ENCODE measurements at regions not wholly inside any gene's neighbourhood (a gene's known extent, or its start where the extent isn't known, plus 50 kb on each side); places are given as distances from the start of the nearest gene placed in this dataset.

- WGBS, 2 donors, result 93 to 95% methylated on average over 2 to 5 of the region's 7 CpGs
- H3K4me3 ChIP-seq, result no peak overlapping the region
- H3K36me3 ChIP-seq, result peaks cover 6 to 100% (median 14%) of the 10 kb centered on the region in 3 donors
- H3K9me3 ChIP-seq, result no peaks in the 10 kb centered on the region
- peaks cover 0 to 14% (median 0%) of the 10 kb centered on the region in 3 donors for H3K4me1 ChIP-seq
- DNase-seq, result no peak
- intact Hi-C loops (cut with DNase I), result no loop called here
- no peak overlapping the region for H3K27ac ChIP-seq
- TF ChIP-seq POLR2A (IDR thresholded peaks at IDR 0.05) (no peak), CTCF (IDR thresholded peaks at IDR 0.05) (no peak)
- no peaks in the 10 kb centered on the region for H3K27me3 ChIP-seq
These were observed 192.4 kb downstream of the SIPA1L2 start for GRCh38 chr1:232437510-232437909.

- Histone ChIP-seq H3K27me3 (no peaks in the 10 kb centered on the region), H3K27ac (peak overlapping the region in 1 of 4 donors; percentile 7), H3K9me3 (no peaks in the 10 kb centered on the region), H3K36me3 (peaks cover 4 to 100% (median 10%) of the 10 kb centered on the region in 3 donors), H3K4me1 (peaks cover 0 to 14% (median 0%) of the 10 kb centered on the region in 3 donors), H3K4me3 (no peak overlapping the region)
- 12 to 21% methylated on average over 3 of the region's 3 CpGs for WGBS, 2 donors
- no peak for TF ChIP-seq POLR2A (IDR thresholded peaks at IDR 0.05)
- no peak for TF ChIP-seq CTCF (IDR thresholded peaks at IDR 0.05)
- no peak for DNase-seq
- intact Hi-C loops (cut with DNase I), result no loop called here
These were observed 194.2 kb downstream of the SIPA1L2 start for GRCh38 chr1:232435729-232436128.

GRCh38 chr1:232432313-232432712 lies 197.6 kb downstream of the SIPA1L2 start:
- TF ChIP-seq POLR2A (IDR thresholded peaks at IDR 0.05), result no peak
- TF ChIP-seq CTCF (IDR thresholded peaks at IDR 0.05), result no peak
- no peak for DNase-seq
- Histone ChIP-seq H3K36me3 (peaks cover 0 to 100% (median 0%) of the 10 kb centered on the region in 3 donors), H3K9me3 (no peaks in the 10 kb centered on the region), H3K4me3 (no peak overlapping the region), H3K27me3 (no peaks in the 10 kb centered on the region), H3K4me1 (peaks cover 0 to 18% (median 0%) of the 10 kb centered on the region in 3 donors), H3K27ac (no peak overlapping the region)
- 66 to 83% methylated on average over 6 to 7 of the region's 8 CpGs for WGBS, 2 donors
- intact Hi-C loops (cut with DNase I), result no loop called here

DNA sequence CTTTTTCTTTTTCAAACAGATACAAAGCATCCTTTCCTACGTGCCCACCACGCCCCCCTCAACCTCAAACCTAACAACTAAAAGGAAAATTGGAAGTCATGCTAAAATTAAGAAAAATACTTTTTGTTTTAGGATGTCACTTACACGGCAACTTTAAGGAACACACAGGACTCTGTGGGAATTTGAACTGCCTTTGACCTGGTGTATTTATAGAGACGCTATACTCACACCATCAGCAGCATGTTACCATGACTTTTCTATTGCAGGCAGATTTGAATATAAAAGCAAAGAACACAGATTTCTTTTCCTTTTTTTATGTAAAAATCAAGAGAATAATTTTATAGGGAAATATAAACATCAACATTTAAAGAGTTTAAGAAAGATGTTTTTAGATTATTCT lies 198.2 kb downstream of the SIPA1L2 start:
- H3K4me1 ChIP-seq, result peaks cover 0 to 19% (median 0%) of the 10 kb centered on the region in 3 donors
- H3K27me3 ChIP-seq, result no peaks in the 10 kb centered on the region
- intact Hi-C loops (cut with DNase I), result no loop called here
- no peak overlapping the region for H3K4me3 ChIP-seq
- TF ChIP-seq POLR2A (IDR thresholded peaks at IDR 0.05), result no peak
- no peak for TF ChIP-seq CTCF (IDR thresholded peaks at IDR 0.05)
- peaks cover 0 to 100% (median 0%) of the 10 kb centered on the region in 3 donors for H3K36me3 ChIP-seq
- H3K27ac ChIP-seq, result no peak overlapping the region
- no peaks in the 10 kb centered on the region for H3K9me3 ChIP-seq
- no peak for DNase-seq
- WGBS, 2 donors, result 80 to 82% methylated on average over 4 of the region's 4 CpGs

DNA sequence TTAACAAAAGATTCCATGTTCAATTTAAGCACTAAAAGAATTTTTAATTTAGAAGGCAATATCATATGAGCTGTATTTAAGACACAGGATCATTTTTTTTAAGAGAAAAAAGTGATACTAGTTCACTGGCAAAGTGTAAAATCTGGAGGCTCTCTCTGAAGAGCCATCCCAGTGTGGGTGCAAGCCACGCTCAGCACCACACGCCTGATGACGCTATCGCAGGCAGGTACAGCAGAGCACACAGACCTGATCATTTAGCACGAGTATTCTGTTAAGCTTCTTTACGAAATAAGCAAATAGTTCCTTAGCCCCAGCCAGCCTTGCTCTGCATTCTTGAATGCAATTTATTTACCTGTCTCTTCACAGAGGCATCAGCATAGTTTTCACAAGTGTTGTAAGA lies 198.6 kb downstream of the SIPA1L2 start:
- Histone ChIP-seq H3K4me1 (peaks cover 0 to 16% (median 0%) of the 10 kb centered on the region in 3 donors), H3K36me3 (peaks cover 0 to 96% (median 0%) of the 10 kb centered on the region in 3 donors), H3K4me3 (no peak overlapping the region), H3K27me3 (no peaks in the 10 kb centered on the region), H3K27ac (no peak overlapping the region), H3K9me3 (no peaks in the 10 kb centered on the region)
- no peak for DNase-seq
- 92 to 94% methylated on average over 6 of the region's 6 CpGs for WGBS, 2 donors
- intact Hi-C loops (cut with DNase I), result no loop called here
- no peak for TF ChIP-seq POLR2A (IDR thresholded peaks at IDR 0.05)

DNA sequence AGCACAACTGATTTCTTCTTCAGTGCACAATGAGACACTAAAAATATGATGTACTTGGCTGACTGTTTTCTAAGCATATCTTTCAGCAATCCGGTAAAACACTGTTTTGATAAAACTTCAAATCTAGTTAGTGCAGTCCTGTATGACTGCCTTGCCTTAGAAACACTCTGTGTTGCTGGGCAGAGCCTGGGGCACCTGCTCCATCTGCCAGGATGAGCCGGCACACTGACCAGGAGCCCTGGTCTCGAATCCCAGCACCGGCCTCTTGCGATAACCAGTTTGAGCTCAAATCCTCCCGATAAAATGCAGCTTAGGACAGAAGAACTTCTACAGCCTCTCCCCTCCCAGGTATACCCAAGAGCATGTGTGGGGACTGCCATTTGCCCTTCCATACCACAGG lies 199.5 kb downstream of the SIPA1L2 start:
- H3K9me3 ChIP-seq, result no peaks in the 10 kb centered on the region
- H3K4me1 ChIP-seq, result peaks cover 0 to 7% (median 0%) of the 10 kb centered on the region in 3 donors
- intact Hi-C loops (cut with DNase I), result no loop called here
- no peak overlapping the region for H3K27ac ChIP-seq
- no peaks in the 10 kb centered on the region for H3K27me3 ChIP-seq
- no peak for DNase-seq
- peaks cover 0 to 93% (median 2%) of the 10 kb centered on the region in 3 donors for H3K36me3 ChIP-seq
- 91 to 93% methylated on average over 5 of the region's 6 CpGs for WGBS, 2 donors
- no peak overlapping the region for H3K4me3 ChIP-seq
- TF ChIP-seq POLR2A (IDR thresholded peaks at IDR 0.05) (no peak), CTCF (IDR thresholded peaks at IDR 0.05) (no peak)
